ENCODE measurements at regions not wholly inside any gene's neighbourhood (a gene's known extent, or its start where the extent isn't known, plus 50 kb on each side); places are given as distances from the start of the nearest gene placed in this dataset.
A peak's percentile ranks its signal among the peaks of the same experiment; 100 is the strongest.

- no peaks in the 10 kb centered on the region for H3K27me3 ChIP-seq (replicated peaks)
- in situ Hi-C loops (cut with HindIII; ENCODE audit: low pct_ligation_motif_present, low sequenced_read_pairs) = no loop called here
- DNase-seq = no peak
Observed at GRCh38 chr6:48833916-48834315, 629.1 kb downstream of the MMUT start.

GRCh38 chr6:48826901-48827701 is 636.0 kb downstream of the MMUT start:
- in situ Hi-C loops (cut with HindIII; ENCODE audit: low pct_ligation_motif_present, low sequenced_read_pairs) = no loop called here
- Histone ChIP-seq H3K36me3 (replicated peaks) (no peaks in the 10 kb centered on the region), H3K27me3 (replicated peaks) (no peaks in the 10 kb centered on the region), H3K4me3 (ENCODE audit: low read depth, low read length) (no peak overlapping the region), H3K27ac (peak overlapping the region; percentile 99)
- no peak for TF ChIP-seq CTCF (IDR thresholded peaks at IDR 0.05; ENCODE audit: low read depth, low read length, missing control alignments)
- DNase-seq = peak; percentile 98

More at GRCh38 chr6:48833916-48834315, 629.1 kb downstream of the MMUT start:
- no peak overlapping the region for H3K4me3 ChIP-seq (ENCODE audit: low read depth, low read length)
- no peak overlapping the region for H3K27ac ChIP-seq
- no peak for TF ChIP-seq CTCF (IDR thresholded peaks at IDR 0.05; ENCODE audit: low read depth, low read length, missing control alignments)
- no peaks in the 10 kb centered on the region for H3K36me3 ChIP-seq (replicated peaks)

DNA sequence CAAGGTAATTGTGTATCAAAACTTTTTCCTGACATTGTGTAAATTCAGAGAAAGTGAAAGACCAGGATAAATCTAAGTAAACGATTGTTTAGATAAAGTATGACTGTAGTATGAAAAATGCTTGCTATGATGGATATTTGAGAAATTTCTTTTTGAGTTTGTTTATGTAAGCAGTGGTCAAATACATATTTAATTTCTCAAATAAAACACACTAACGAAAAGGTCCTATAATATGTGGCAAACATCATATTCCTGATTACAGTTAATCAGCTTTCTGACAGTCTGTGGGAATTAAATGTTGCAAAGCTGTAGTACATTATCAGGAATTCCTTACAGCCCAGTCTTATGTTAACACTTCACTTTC is 636.9 kb downstream of the MMUT start:
- Histone ChIP-seq H3K27me3 (replicated peaks) (no peaks in the 10 kb centered on the region), H3K4me3 (ENCODE audit: low read depth, low read length) (no peak overlapping the region), H3K36me3 (replicated peaks) (no peaks in the 10 kb centered on the region), H3K27ac (peak overlapping the region; percentile 99)
- no peak for DNase-seq
- TF ChIP-seq CTCF (IDR thresholded peaks at IDR 0.05; ENCODE audit: low read depth, low read length, missing control alignments) = no peak
- in situ Hi-C loops (cut with HindIII; ENCODE audit: low pct_ligation_motif_present, low sequenced_read_pairs) = no loop called here

DNA sequence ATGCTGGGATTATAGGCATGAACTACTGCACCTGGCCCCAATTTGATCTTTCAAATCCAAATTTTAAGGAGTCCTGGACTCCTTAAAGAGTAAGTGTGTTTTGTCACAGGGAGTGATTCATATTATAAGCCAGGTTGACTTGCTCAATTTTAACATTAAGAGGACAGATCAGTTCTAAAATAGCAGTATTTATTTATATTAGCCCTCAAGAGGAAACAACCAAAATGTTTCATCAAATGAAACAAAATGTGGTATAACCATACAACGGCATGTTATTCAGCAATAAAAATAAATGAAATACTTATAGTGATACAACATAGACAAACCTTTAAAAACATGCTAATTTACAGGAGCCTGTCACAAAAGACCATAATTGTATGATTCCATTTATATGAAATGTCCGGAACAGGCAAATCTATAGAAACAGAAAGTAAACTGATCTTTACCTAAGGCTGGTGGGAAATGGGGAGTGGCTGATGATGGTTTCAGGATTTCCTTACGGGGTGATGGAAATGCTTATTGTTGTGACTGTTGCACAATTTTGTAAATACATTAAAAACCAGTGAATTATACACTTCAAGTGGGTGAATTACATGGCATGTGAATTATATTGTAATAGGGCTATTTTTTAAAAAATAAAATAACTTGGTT is 637.4 kb downstream of the MMUT start:
- in situ Hi-C loops (cut with HindIII; ENCODE audit: low pct_ligation_motif_present, low sequenced_read_pairs) = no loop called here
- Histone ChIP-seq H3K27me3 (replicated peaks) (no peaks in the 10 kb centered on the region), H3K27ac (peak overlapping the region; percentile 99), H3K36me3 (replicated peaks) (no peaks in the 10 kb centered on the region), H3K4me3 (ENCODE audit: low read depth, low read length) (no peak overlapping the region)
- TF ChIP-seq CTCF (IDR thresholded peaks at IDR 0.05; ENCODE audit: low read depth, low read length, missing control alignments) = no peak
- DNase-seq = peak; percentile 46

GRCh38 chr6:48818052-48818412 is 645.0 kb downstream of the MMUT start:
- H3K27me3 ChIP-seq (replicated peaks) = no peaks in the 10 kb centered on the region
- H3K4me3 ChIP-seq (ENCODE audit: low read depth, low read length) = no peak overlapping the region
- DNase-seq = no peak
- in situ Hi-C loops (cut with HindIII; ENCODE audit: low pct_ligation_motif_present, low sequenced_read_pairs) = no loop called here
- no peak for TF ChIP-seq CTCF (IDR thresholded peaks at IDR 0.05; ENCODE audit: low read depth, low read length, missing control alignments)
- H3K36me3 ChIP-seq (replicated peaks) = no peaks in the 10 kb centered on the region
- no peak overlapping the region for H3K27ac ChIP-seq
